ENCODE measurements at regions not wholly inside any gene's neighbourhood (a gene's known extent, or its start where the extent isn't known, plus 50 kb on each side); places are given as distances from the start of the nearest gene placed in this dataset.

GRCh38 chr2:198440833-198441232, 636.4 kb downstream of the PLCL1 start:
- no peak overlapping the region for H3K4me3 ChIP-seq (ENCODE audit: low read depth, low read length, poor library complexity, severe bottlenecking)
- no peak overlapping the region for H3K9ac ChIP-seq (ENCODE audit: low read length)
- no peaks in the 10 kb centered on the region for H3K9me3 ChIP-seq (ENCODE audit: low read length)
- H4K20me1 ChIP-seq (ENCODE audit: insufficient read depth, low read length), result no peaks in the 10 kb centered on the region
- no peaks in the 10 kb centered on the region for H3K79me2 ChIP-seq (ENCODE audit: insufficient read depth, low read length)
- no peaks in the 10 kb centered on the region for H3K27me3 ChIP-seq (ENCODE audit: insufficient read depth, low read length)
- H3K4me1 ChIP-seq (ENCODE audit: insufficient read depth, low read length, severe bottlenecking), result no peaks in the 10 kb centered on the region
- no peak overlapping the region for H3K27ac ChIP-seq (ENCODE audit: low read depth, low read length, poor library complexity, severe bottlenecking)
- TF ChIP-seq CTCF (IDR thresholded peaks at IDR 0.05; ENCODE audit: low read length) (no peak), EZH2 (IDR thresholded peaks at IDR 0.05; ENCODE audit: borderline replicate concordance, low read length) (no peak)
- H3K9me2 ChIP-seq (ENCODE audit: low read depth, low read length), result no peaks in the 10 kb centered on the region
- no peak overlapping the region for H3K4me2 ChIP-seq (ENCODE audit: low read length)
- no peaks in the 10 kb centered on the region for H3K36me3 ChIP-seq (ENCODE audit: insufficient read depth, low read length)
- no peaks in the 10 kb centered on the region for H3F3A ChIP-seq (ENCODE audit: insufficient read depth, low read length)
- no peak overlapping the region for H2AFZ ChIP-seq (ENCODE audit: low read length)

GRCh38 chr2:198438331-198438730, 633.9 kb downstream of the PLCL1 start:
- H3K9me3 ChIP-seq (ENCODE audit: low read length), result no peaks in the 10 kb centered on the region
- H3K4me3 ChIP-seq (ENCODE audit: low read depth, low read length, poor library complexity, severe bottlenecking), result no peak overlapping the region
- H3K4me1 ChIP-seq (ENCODE audit: insufficient read depth, low read length, severe bottlenecking), result no peaks in the 10 kb centered on the region
- H3K27ac ChIP-seq (ENCODE audit: low read depth, low read length, poor library complexity, severe bottlenecking), result no peak overlapping the region
- H3K36me3 ChIP-seq (ENCODE audit: insufficient read depth, low read length), result no peaks in the 10 kb centered on the region
- no peak overlapping the region for H3K4me2 ChIP-seq (ENCODE audit: low read length)
- H3K27me3 ChIP-seq (ENCODE audit: insufficient read depth, low read length), result no peaks in the 10 kb centered on the region
- H3K9ac ChIP-seq (ENCODE audit: low read length), result no peak overlapping the region
- no peak overlapping the region for H2AFZ ChIP-seq (ENCODE audit: low read length)
- no peaks in the 10 kb centered on the region for H4K20me1 ChIP-seq (ENCODE audit: insufficient read depth, low read length)
- no peaks in the 10 kb centered on the region for H3K9me2 ChIP-seq (ENCODE audit: low read depth, low read length)
- H3F3A ChIP-seq (ENCODE audit: insufficient read depth, low read length), result no peaks in the 10 kb centered on the region
- TF ChIP-seq EZH2 (IDR thresholded peaks at IDR 0.05; ENCODE audit: borderline replicate concordance, low read length) (no peak), CTCF (IDR thresholded peaks at IDR 0.05; ENCODE audit: low read length) (no peak)
- no peaks in the 10 kb centered on the region for H3K79me2 ChIP-seq (ENCODE audit: insufficient read depth, low read length)

- no peak overlapping the region for H3K4me3 ChIP-seq (ENCODE audit: low read depth, low read length, poor library complexity, severe bottlenecking)
- H3K27ac ChIP-seq (ENCODE audit: low read depth, low read length, poor library complexity, severe bottlenecking), result no peak overlapping the region
- H3K9ac ChIP-seq (ENCODE audit: low read length), result no peak overlapping the region
- no peaks in the 10 kb centered on the region for H3K27me3 ChIP-seq (ENCODE audit: insufficient read depth, low read length)
- no peaks in the 10 kb centered on the region for H3K9me3 ChIP-seq (ENCODE audit: low read length)
- no peaks in the 10 kb centered on the region for H3K4me1 ChIP-seq (ENCODE audit: insufficient read depth, low read length, severe bottlenecking)
- no peaks in the 10 kb centered on the region for H3K36me3 ChIP-seq (ENCODE audit: insufficient read depth, low read length)
- no peak overlapping the region for H2AFZ ChIP-seq (ENCODE audit: low read length)
- H3K79me2 ChIP-seq (ENCODE audit: insufficient read depth, low read length), result no peaks in the 10 kb centered on the region
- H4K20me1 ChIP-seq (ENCODE audit: insufficient read depth, low read length), result no peaks in the 10 kb centered on the region
- no peak for TF ChIP-seq EZH2 (IDR thresholded peaks at IDR 0.05; ENCODE audit: borderline replicate concordance, low read length)
- no peak for TF ChIP-seq CTCF (IDR thresholded peaks at IDR 0.05; ENCODE audit: low read length)
- no peaks in the 10 kb centered on the region for H3F3A ChIP-seq (ENCODE audit: insufficient read depth, low read length)
- no peaks in the 10 kb centered on the region for H3K9me2 ChIP-seq (ENCODE audit: low read depth, low read length)
- H3K4me2 ChIP-seq (ENCODE audit: low read length), result no peak overlapping the region
Observed at GRCh38 chr2:198424112-198424511, 619.7 kb downstream of the PLCL1 start.

Data from OCI-LY1 (cell line).